Adrenal gland (tissue), 5 donors: ENCODE measurements at regions not wholly inside any gene's neighbourhood (a gene's known extent, or its start where the extent isn't known, plus 50 kb on each side); places are given as distances from the start of the nearest gene placed in this dataset.

Source experiments
- CTCF ChIP-seq, 6 experiments: fragments of 450-650 bp in 4 of 6; fragments of 200-600 bp in 2 of 6; sonication (generic) in 1 of 6; IDR thresholded peaks; 1 replicate in 5 of 6; 2 replicates in 1 of 6; pipeline versions ENCODE4 v1.5.1 to v1.8.0; 2016 to 2021; ENCODE audit warnings: antibody characterized with exemption in 6 of 6, mild to moderate bottlenecking in 2 of 6, moderate library complexity in 1 of 6
- POLR2A ChIP-seq, 2 donors: fragments of 450-650 bp; IDR thresholded peaks; one replicate each; pipeline ENCODE4 v1.6.1; 2017; ENCODE audit warnings: antibody characterized with exemption in 2 of 2, mild to moderate bottlenecking in 2 of 2, moderate library complexity in 1 of 2
- donor health status: DM: no; HTN: no; CAD: no.

DNA sequence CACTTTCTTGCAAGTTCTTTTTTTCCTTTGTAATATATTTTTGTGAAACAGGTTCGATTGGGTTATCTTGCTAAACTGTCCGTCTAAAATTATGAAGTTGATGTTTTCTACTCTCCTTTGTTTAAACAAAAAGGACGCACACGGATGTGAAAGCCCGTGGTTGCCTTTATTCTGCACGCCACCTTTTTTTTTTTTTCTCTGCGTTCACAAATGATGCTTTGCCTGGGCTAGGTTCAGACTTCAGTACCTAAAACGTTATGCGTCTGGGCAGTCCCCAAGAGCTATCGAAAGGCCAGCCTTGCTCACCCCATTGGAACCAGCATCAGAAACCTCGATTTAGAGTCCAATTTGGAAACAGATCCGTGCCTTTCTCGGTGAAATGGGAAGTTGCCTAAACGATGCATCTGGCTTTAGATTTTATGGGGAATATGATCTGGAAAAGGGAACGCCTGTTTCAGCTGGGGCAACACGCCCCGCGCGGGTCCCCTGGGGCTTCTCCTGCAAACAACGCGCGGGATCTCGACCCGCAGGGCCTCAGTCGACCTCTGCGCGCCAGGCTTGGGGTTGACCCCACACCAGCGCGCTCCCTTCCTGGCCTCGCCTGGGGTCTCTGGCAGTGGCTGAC is 113.9 kb downstream of the KCNRG start:
- TF ChIP-seq CTCF (IDR thresholded peaks at IDR 0.05), result no peak
- TF ChIP-seq POLR2A (IDR thresholded peaks at IDR 0.05), result no peak
